ENCODE measurements at regions not wholly inside any gene's neighbourhood (a gene's known extent, or its start where the extent isn't known, plus 50 kb on each side); places are given as distances from the start of the nearest gene placed in this dataset.

DNA sequence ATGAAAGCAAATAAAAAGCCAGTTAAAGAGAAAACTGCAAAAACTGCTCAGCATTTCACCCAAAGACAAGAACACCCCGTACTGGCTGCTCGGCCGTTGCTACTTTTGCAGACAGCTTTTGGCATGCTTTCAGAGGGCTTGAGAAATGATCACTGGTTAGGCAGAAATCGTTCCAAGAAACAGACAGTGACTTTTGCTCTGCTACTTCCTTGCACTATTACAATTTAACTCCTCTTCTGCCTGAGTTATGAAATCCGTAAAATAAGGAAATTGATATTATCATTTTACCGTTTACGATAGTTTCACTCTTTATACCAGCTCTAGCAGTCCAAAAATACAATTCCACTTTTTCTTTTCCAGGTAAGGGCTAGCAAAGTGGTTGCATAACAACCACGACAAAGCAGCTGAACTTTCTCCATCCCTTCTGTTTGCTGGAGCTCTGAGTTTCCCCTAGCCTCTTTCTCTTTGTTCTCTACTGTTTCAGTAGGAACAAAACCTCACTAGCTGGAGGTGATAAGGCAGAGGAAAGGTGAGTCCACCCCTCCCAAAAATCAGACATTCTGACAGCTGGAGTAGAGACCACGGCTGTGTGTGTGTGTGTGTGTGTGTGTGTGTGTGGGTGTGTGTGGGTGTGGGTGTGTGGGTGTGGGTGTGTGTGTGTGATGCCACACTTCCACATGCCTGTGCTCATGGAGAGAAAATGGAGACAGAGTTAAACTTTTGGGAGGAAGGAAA, 191.8 kb upstream of the RREB1 start:
- Mint-ChIP-seq H3K27ac (no peak overlapping the region), H3K4me1 (ENCODE audit: low read depth) (peaks cover 15% of the 10 kb centered on the region), H3K9me3 (no peaks in the 10 kb centered on the region), H3K4me3 (peak overlapping the region; percentile 42), H3K27me3 (ENCODE audit: low read depth) (peaks cover 24% of the 10 kb centered on the region), H3K36me3 (ENCODE audit: low read depth) (no peaks in the 10 kb centered on the region)
- DNase-seq (ENCODE audit: low spot score), result no peak

DNA sequence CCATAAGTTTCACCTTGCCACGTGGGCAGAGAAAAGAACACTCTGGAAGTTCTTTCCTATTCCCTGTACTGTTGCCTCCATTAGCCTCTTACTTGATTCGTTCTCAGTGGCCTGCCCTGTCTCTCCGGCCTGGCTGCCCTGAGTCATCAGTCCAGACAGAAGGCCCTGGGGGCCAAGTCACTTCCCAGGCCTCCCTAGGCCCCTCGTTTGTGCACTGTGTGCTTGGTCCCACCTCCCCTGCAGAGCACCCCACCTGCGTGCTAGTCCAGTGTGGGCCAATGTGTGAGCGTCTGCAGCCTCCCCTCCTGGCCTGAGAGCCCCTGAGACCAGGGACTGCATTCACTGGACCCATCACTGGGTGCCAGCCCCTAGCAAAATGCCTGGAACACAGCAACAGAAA, 191.2 kb upstream of the RREB1 start:
- Mint-ChIP-seq H3K27me3 (ENCODE audit: low read depth) (peaks cover 26% of the 10 kb centered on the region), H3K9me3 (no peaks in the 10 kb centered on the region), H3K4me1 (ENCODE audit: low read depth) (peaks cover 15% of the 10 kb centered on the region), H3K4me3 (no peak overlapping the region), H3K27ac (no peak overlapping the region), H3K36me3 (ENCODE audit: low read depth) (no peaks in the 10 kb centered on the region)
- no peak for DNase-seq (ENCODE audit: low spot score)

DNA sequence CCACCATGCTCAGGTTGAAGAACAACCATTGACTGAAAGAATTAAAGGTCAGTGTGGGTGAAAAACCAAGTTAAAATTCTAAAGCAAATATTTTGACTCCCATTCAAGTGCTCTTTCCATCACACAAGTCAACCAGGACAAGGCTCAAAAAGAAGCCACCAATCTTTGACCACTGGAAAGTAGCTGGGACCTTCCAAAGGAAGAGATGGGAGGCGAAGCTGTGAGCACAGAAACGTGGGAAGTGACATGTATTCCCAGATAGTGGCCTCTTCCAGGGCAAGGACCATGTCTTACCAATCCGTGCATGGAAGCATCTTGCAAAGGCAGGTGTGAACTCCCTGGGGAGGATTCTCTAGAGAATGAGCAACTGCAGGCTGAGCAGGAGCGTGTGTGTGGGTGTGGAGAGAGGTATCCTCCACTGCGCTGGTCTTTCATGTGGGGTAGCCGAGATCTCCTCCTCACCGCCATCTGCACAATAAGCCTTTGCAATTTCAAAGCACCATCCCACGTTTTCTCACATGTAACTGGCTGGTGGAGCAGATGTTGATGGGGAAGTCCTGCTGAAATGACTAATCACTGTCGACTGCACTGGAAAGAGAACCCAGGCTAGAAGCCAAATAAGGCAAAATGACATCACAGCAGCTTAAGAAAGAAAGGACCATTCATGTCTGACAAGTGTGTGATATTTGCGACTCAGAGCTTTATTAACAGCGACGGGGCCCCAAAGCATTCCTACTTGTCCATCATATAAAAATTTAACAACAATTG, 189.4 kb upstream of the RREB1 start:
- Mint-ChIP-seq H3K27ac (no peak overlapping the region), H3K4me3 (no peak overlapping the region), H3K4me1 (ENCODE audit: low read depth) (peaks cover 15% of the 10 kb centered on the region), H3K27me3 (ENCODE audit: low read depth) (peaks cover 25% of the 10 kb centered on the region), H3K36me3 (ENCODE audit: low read depth) (no peaks in the 10 kb centered on the region), H3K9me3 (no peaks in the 10 kb centered on the region)
- DNase-seq (ENCODE audit: low spot score), result peak; percentile 88

DNA sequence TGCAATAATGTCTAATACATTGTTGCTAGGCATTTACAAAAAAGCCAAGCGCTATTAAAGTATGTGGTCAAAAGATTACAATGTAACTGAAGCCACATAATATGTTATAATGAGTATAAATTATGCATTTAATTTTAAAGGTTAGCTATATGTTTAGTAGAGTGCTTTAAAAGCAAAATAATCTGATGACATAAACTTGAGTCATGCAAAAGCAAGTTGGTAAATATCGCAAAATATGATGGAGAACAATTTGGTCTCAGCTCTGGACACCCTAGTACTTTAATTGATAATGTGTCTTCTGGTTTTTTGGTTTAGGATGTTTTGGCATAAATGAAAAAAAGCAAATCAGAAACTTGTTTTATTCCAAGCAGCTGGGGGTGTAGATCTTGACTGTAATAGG, 188.6 kb upstream of the RREB1 start:
- H3K4me3 Mint-ChIP-seq, result no peak overlapping the region
- H3K9me3 Mint-ChIP-seq, result no peaks in the 10 kb centered on the region
- peaks cover 23% of the 10 kb centered on the region for H3K27me3 Mint-ChIP-seq (ENCODE audit: low read depth)
- peaks cover 15% of the 10 kb centered on the region for H3K4me1 Mint-ChIP-seq (ENCODE audit: low read depth)
- H3K36me3 Mint-ChIP-seq (ENCODE audit: low read depth), result no peaks in the 10 kb centered on the region
- DNase-seq (ENCODE audit: low spot score), result no peak
- H3K27ac Mint-ChIP-seq, result no peak overlapping the region

GRCh38 chr6:6920114-6920986, 187.4 kb upstream of the RREB1 start:
- Mint-ChIP-seq H3K36me3 (ENCODE audit: low read depth) (no peaks in the 10 kb centered on the region), H3K9me3 (no peaks in the 10 kb centered on the region), H3K27ac (no peak overlapping the region), H3K27me3 (ENCODE audit: low read depth) (peaks cover 22% of the 10 kb centered on the region), H3K4me1 (ENCODE audit: low read depth) (peaks cover 15% of the 10 kb centered on the region), H3K4me3 (no peak overlapping the region)
- DNase-seq (ENCODE audit: low spot score), result no peak

- Mint-ChIP-seq H3K4me3 (no peak overlapping the region), H3K9me3 (no peaks in the 10 kb centered on the region), H3K36me3 (ENCODE audit: low read depth) (no peaks in the 10 kb centered on the region), H3K27me3 (ENCODE audit: low read depth) (peaks cover 22% of the 10 kb centered on the region), H3K4me1 (ENCODE audit: low read depth) (peaks cover 10% of the 10 kb centered on the region), H3K27ac (no peak overlapping the region)
- DNase-seq (ENCODE audit: low spot score), result no peak
These were observed 186.8 kb upstream of the RREB1 start for GRCh38 chr6:6920987-6921313.

GRCh38 chr6:6922166-6922565, 185.6 kb upstream of the RREB1 start:
- no peak for DNase-seq (ENCODE audit: low spot score)
- H3K36me3 Mint-ChIP-seq (ENCODE audit: low read depth), result no peaks in the 10 kb centered on the region

GRCh38 chr6:6923605-6924004, 184.2 kb upstream of the RREB1 start:
- H3K9me3 Mint-ChIP-seq, result no peaks in the 10 kb centered on the region
- H3K36me3 Mint-ChIP-seq (ENCODE audit: low read depth), result no peaks in the 10 kb centered on the region
- peaks cover 2% of the 10 kb centered on the region for H3K4me1 Mint-ChIP-seq (ENCODE audit: low read depth)
- peaks cover 21% of the 10 kb centered on the region for H3K27me3 Mint-ChIP-seq (ENCODE audit: low read depth)
- no peak for DNase-seq (ENCODE audit: low spot score)
- H3K27ac Mint-ChIP-seq, result no peak overlapping the region
- no peak overlapping the region for H3K4me3 Mint-ChIP-seq

More at GRCh38 chr6:6922166-6922565, 185.6 kb upstream of the RREB1 start:
- H3K27me3 Mint-ChIP-seq (ENCODE audit: low read depth), result peaks cover 28% of the 10 kb centered on the region
- no peaks in the 10 kb centered on the region for H3K9me3 Mint-ChIP-seq
- H3K27ac Mint-ChIP-seq, result no peak overlapping the region
- H3K4me1 Mint-ChIP-seq (ENCODE audit: low read depth), result peaks cover 6% of the 10 kb centered on the region
- H3K4me3 Mint-ChIP-seq, result no peak overlapping the region

GRCh38 chr6:6924708-6925107, 183.1 kb upstream of the RREB1 start:
- H3K4me1 Mint-ChIP-seq (ENCODE audit: low read depth), result peaks cover 1% of the 10 kb centered on the region
- H3K27ac Mint-ChIP-seq, result no peak overlapping the region
- DNase-seq (ENCODE audit: low spot score), result no peak
- peaks cover 20% of the 10 kb centered on the region for H3K27me3 Mint-ChIP-seq (ENCODE audit: low read depth)
- H3K9me3 Mint-ChIP-seq, result no peaks in the 10 kb centered on the region
- H3K4me3 Mint-ChIP-seq, result no peak overlapping the region
- H3K36me3 Mint-ChIP-seq (ENCODE audit: low read depth), result no peaks in the 10 kb centered on the region

- Mint-ChIP-seq H3K36me3 (ENCODE audit: low read depth) (no peaks in the 10 kb centered on the region), H3K4me3 (no peak overlapping the region), H3K27ac (no peak overlapping the region), H3K27me3 (ENCODE audit: low read depth) (peaks cover 13% of the 10 kb centered on the region), H3K9me3 (no peaks in the 10 kb centered on the region), H3K4me1 (ENCODE audit: low read depth) (no peaks in the 10 kb centered on the region)
- no peak for DNase-seq (ENCODE audit: low spot score)
These were observed 182.2 kb upstream of the RREB1 start for GRCh38 chr6:6925391-6926164.

DNA sequence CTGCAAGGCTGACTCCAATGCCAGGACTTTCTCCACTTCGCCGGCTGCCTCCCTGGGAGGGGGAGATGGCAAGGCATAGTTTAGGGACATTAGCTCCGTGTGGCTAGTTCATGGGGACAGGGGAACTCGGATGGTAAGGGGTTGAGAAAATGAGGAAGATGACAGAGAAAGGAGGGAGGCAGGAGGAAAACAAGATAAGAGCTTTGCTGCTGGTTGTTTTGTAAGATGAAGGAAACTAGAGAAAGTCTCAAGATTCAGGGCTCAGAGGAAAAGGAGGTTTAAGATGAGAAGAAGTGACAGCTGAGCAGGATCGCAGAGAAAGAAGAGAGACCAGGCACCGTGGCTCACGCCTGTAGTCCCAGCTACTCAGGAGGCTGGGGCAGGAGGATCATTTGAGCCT, 180.9 kb upstream of the RREB1 start:
- Mint-ChIP-seq H3K36me3 (ENCODE audit: low read depth) (no peaks in the 10 kb centered on the region), H3K4me3 (no peak overlapping the region), H3K4me1 (ENCODE audit: low read depth) (no peaks in the 10 kb centered on the region), H3K9me3 (no peaks in the 10 kb centered on the region), H3K27ac (no peak overlapping the region), H3K27me3 (ENCODE audit: low read depth) (peaks cover 12% of the 10 kb centered on the region)
- DNase-seq (ENCODE audit: low spot score), result no peak

DNA sequence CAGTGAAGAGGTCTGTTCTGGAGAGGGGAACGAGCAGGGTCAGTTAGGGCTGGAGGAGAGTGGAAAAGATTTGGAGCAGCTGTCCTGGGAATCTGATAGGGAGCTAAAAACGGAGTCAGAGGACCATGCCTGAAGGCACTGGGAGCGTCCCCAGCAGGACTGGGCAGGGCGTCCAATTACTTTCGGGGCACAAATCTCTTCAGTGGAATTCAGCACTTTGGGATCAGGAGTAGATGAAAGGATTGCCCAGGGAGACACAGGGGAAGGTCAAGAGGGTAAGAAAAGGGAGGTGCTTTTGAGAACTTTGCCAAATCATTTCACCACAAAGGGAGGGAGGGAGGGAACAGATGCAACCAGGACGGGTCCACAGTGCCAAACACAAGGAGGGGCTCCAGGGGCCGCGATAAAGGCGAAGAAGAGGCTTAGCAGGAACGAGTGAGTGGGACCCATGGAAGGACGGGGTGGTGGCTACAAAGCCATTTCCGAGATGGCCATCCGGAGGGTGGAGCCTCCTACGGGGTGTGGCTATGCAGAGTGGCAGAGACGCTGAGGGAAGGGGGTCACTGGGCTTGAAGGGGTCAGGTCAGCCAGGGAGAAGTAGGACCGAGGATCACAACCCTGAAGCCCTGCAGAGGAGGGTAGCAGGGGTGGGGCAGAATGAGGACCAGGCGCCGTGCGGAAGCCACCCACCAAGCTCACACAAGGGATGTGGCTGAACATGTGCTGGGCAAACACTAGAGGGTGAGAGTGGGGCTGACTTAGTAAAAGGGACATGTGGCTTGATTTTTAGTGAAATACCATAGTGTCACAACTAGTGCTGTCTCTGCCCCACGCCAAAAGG, 180.0 kb upstream of the RREB1 start:
- Mint-ChIP-seq H3K4me3 (no peak overlapping the region), H3K27me3 (ENCODE audit: low read depth) (peaks cover 12% of the 10 kb centered on the region), H3K36me3 (ENCODE audit: low read depth) (no peaks in the 10 kb centered on the region), H3K4me1 (ENCODE audit: low read depth) (no peaks in the 10 kb centered on the region), H3K9me3 (no peaks in the 10 kb centered on the region), H3K27ac (no peak overlapping the region)
- DNase-seq (ENCODE audit: low spot score), result no peak
